ENCODE measurements at regions not wholly inside any gene's neighbourhood (a gene's known extent, or its start where the extent isn't known, plus 50 kb on each side); places are given as distances from the start of the nearest gene placed in this dataset.
"Not testable (repeated sequence)": the region's sequence is repeated elsewhere in the genome, so short reads cannot be mapped to it uniquely, and the experiment has no call there.

DNA sequence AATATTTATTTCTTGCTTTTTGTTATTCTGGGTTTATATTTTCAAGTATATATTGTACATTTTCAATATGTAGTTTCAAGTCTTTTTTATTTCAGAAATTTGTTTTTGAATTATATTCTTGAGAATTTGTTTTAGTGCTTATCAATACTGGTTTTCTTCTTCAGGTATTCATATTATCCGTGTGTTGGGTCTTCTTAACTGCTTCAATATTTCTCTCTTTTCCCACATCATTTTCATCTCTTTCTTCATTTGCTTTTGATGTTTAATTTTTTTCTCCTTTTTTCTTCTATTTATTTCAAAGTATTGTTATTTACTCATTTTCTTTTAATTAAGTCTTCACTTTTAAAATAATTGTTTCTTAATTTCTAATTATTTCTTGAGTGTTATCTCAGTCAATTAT lies 367.8 kb downstream of the GPAT3 start:
- TF ChIP-seq, protein P1, sequence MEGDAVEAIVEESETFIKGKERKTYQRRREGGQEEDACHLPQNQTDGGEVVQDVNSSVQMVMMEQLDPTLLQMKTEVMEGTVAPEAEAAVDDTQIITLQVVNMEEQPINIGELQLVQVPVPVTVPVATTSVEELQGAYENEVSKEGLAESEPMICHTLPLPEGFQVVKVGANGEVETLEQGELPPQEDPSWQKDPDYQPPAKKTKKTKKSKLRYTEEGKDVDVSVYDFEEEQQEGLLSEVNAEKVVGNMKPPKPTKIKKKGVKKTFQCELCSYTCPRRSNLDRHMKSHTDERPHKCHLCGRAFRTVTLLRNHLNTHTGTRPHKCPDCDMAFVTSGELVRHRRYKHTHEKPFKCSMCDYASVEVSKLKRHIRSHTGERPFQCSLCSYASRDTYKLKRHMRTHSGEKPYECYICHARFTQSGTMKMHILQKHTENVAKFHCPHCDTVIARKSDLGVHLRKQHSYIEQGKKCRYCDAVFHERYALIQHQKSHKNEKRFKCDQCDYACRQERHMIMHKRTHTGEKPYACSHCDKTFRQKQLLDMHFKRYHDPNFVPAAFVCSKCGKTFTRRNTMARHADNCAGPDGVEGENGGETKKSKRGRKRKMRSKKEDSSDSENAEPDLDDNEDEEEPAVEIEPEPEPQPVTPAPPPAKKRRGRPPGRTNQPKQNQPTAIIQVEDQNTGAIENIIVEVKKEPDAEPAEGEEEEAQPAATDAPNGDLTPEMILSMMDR (IDR thresholded peaks at IDR 0.05; ENCODE audit: low read depth, low read length, missing input control): not testable (repeated sequence)
- TF ChIP-seq FOXA1 (IDR thresholded peaks at IDR 0.05); EGR1 (IDR thresholded peaks at IDR 0.05; ENCODE audit: low read depth in 2 of 2); NR2F2 (IDR thresholded peaks at IDR 0.05): not testable (repeated sequence)
